WERI-Rb-1 (cell line): ENCODE measurements at regions not wholly inside any gene's neighbourhood (a gene's known extent, or its start where the extent isn't known, plus 50 kb on each side); places are given as distances from the start of the nearest gene placed in this dataset.

ENCODE experiments used
- DNase-seq: peaks from one replicate; pipeline ENCODE4 v3.0.0-alpha.2; 2020
- H3K27ac ChIP-seq: fragments of 250-450 bp; sonication (Bioruptor Pico); 2 replicates; pipeline ENCODE4 v1.5.1; 2020; ENCODE audit warnings: mild to moderate bottlenecking, moderate library complexity
- H3K27me3 ChIP-seq: fragments of 250-450 bp; sonication (Bioruptor Pico); 2 replicates; pipeline ENCODE4 v1.5.1; 2021; ENCODE audit warnings: mild to moderate bottlenecking, low read depth, moderate library complexity; ENCODE audit not compliant: insufficient read depth, severe bottlenecking
- H3K36me3 ChIP-seq: fragments of 250-450 bp; sonication (Bioruptor Pico); 2 replicates; pipeline ENCODE4 v1.5.1; 2020; ENCODE audit warnings: mild to moderate bottlenecking, moderate library complexity
- H3K4me3 ChIP-seq: 2 replicates; pipeline ENCODE4 v1.5.1; 2011; ENCODE audit warnings: low read depth, mild to moderate bottlenecking, control low read depth, low read length
- H3K9me3 ChIP-seq: fragments of 250-450 bp; sonication (Bioruptor Pico); 2 replicates; pipeline ENCODE4 v1.5.1; 2021; ENCODE audit warnings: mild to moderate bottlenecking, moderate library complexity; ENCODE audit not compliant: severe bottlenecking
- TF ChIP-seq, protein P1 (sequence below): IDR thresholded peaks from 2 replicates; pipeline ENCODE4 v1.5.1; 2011; ENCODE audit warnings: low read depth, mild to moderate bottlenecking, control low read depth, inconsistent platforms, low read length

DNA sequence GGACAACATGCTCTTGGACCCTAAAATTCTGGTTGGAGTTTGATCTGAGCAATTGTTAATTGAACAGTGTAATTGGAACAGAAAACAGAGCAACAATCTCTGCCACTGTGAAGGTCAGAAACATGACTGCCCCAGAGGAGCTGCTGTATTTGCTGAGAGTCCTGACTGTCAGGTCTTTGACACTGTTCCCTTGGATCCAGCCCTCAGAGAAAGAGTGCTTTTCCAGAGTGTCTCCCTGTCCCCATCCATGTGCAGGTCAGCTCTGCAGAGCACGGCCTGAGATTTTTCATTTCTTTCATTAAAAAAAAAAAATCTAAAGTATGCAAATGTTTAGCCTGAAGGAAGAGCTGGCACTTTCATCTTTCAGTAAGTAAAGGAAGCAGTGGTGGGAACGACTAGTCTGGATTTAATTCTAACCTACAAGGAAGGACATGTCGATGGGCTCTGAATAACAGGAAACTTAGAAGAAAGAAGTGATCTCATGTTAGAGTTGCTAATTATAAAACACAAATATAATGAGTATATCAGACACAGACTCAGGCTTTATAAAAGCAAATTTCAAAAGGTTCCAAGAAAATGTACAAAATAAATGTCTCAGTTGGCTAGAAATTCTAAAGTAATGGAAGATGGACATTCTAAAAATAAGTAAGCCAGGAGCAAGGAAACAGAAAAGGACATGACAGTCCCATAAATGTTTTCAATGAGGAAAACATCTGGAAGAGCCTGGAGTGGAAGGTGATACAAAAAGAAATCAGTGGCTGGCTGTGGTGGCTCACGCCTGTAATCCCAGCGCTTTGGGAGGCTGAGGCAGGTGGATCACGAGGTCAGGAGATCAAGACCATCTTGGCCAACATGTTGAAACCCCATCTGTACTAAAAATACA is 876.5 kb downstream of the EPHA4 start:
- Histone ChIP-seq H3K9me3 (no peaks in the 10 kb centered on the region), H3K27me3 (no peaks in the 10 kb centered on the region), H3K4me3 (no peak overlapping the region), H3K36me3 (no peaks in the 10 kb centered on the region), H3K27ac (no peak overlapping the region)
- TF ChIP-seq, protein P1, sequence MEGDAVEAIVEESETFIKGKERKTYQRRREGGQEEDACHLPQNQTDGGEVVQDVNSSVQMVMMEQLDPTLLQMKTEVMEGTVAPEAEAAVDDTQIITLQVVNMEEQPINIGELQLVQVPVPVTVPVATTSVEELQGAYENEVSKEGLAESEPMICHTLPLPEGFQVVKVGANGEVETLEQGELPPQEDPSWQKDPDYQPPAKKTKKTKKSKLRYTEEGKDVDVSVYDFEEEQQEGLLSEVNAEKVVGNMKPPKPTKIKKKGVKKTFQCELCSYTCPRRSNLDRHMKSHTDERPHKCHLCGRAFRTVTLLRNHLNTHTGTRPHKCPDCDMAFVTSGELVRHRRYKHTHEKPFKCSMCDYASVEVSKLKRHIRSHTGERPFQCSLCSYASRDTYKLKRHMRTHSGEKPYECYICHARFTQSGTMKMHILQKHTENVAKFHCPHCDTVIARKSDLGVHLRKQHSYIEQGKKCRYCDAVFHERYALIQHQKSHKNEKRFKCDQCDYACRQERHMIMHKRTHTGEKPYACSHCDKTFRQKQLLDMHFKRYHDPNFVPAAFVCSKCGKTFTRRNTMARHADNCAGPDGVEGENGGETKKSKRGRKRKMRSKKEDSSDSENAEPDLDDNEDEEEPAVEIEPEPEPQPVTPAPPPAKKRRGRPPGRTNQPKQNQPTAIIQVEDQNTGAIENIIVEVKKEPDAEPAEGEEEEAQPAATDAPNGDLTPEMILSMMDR, result no peak
- DNase-seq, result no peak

DNA sequence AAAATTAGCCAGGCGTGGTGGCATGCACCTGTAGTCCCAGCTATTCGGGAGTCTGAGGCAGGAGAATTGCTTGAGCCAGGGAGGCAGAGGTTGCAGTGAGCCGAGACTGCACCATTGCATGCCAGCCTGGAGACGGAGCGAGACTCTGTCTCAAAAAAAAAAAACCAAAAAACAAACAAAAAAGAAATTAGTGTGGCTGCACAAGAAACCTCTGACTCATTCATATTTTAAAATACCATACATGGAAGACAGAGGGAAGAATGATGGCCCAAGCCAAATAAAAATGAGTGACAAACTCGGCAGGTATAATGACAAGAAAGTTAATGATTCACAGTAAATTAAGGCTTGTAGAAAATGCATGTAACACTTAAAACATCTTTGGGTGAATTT is 875.8 kb downstream of the EPHA4 start:
- TF ChIP-seq, protein P1, result no peak
- Histone ChIP-seq H3K4me3 (no peak overlapping the region), H3K27me3 (no peaks in the 10 kb centered on the region), H3K36me3 (no peaks in the 10 kb centered on the region), H3K9me3 (no peaks in the 10 kb centered on the region), H3K27ac (no peak overlapping the region)
- DNase-seq, result no peak

DNA sequence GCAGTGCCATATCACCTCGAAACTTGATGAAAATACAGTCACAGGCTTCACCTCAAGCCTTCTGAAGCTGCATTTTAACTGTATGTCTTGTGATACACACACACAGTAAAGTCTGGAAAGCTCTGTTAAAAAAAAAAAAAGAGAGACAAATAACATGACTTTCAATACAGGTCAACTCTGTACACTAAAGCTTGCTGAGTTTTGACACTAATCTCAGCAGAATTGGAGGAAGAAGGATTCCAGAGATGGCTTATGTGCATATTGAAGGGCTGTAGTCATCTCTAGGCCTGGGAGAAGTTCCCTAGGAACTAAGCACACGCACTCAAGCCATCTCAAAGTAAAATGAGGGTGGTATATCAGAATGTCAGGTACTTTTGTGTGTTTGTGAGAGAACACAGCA is 875.1 kb downstream of the EPHA4 start:
- TF ChIP-seq, protein P1, result no peak
- DNase-seq, result no peak
- Histone ChIP-seq H3K9me3 (no peaks in the 10 kb centered on the region), H3K27me3 (no peaks in the 10 kb centered on the region), H3K27ac (no peak overlapping the region), H3K4me3 (no peak overlapping the region), H3K36me3 (no peaks in the 10 kb centered on the region)

DNA sequence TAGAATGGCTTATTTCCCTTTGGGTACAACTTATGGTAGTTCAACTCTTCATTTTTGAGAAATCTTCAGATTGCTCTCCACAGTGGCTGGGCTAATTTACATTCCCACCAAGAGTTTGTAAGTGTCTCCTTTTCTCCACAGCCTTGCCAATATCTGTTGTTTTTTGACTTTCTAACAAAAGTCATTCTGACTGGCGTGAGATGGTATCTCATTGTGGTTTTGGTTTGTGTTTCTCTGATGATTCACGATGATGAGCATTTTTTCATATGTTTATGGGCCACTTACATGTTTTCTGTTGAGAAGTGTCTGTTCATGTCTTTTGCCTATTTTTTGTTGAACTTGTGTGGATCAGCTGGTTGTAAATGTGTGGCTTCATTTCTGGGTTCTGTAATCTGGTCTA is 871.0 kb downstream of the EPHA4 start:
- no peaks in the 10 kb centered on the region for H3K9me3 ChIP-seq
- H3K27me3 ChIP-seq, result no peaks in the 10 kb centered on the region
- TF ChIP-seq, protein P1, result no peak
- no peaks in the 10 kb centered on the region for H3K36me3 ChIP-seq
- no peak overlapping the region for H3K27ac ChIP-seq
- H3K4me3 ChIP-seq, result no peak overlapping the region
- no peak for DNase-seq

DNA sequence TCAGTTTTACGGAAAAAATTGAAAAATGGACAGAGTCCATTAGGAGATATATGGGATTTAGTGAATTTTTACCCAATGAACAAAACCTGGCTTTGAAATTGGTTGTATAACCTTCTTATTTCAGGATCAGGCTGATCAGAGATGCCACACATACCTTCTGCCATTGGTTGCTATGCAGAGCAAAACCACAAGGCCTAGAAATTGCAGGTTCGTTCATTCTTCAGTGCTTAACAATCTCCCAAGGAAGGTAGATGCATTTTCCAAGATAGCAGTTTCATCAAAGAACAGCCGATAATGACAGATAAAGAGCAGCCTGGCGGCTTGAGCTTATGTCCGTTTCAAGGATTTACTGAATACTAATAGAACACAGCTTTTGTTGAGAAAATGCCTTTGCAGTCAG is 868.8 kb downstream of the EPHA4 start:
- TF ChIP-seq, protein P1, result no peak
- H3K27me3 ChIP-seq, result no peaks in the 10 kb centered on the region
- H3K9me3 ChIP-seq, result no peaks in the 10 kb centered on the region
- H3K4me3 ChIP-seq, result no peak overlapping the region
- no peak overlapping the region for H3K27ac ChIP-seq
- H3K36me3 ChIP-seq, result no peaks in the 10 kb centered on the region
- DNase-seq, result no peak

DNA sequence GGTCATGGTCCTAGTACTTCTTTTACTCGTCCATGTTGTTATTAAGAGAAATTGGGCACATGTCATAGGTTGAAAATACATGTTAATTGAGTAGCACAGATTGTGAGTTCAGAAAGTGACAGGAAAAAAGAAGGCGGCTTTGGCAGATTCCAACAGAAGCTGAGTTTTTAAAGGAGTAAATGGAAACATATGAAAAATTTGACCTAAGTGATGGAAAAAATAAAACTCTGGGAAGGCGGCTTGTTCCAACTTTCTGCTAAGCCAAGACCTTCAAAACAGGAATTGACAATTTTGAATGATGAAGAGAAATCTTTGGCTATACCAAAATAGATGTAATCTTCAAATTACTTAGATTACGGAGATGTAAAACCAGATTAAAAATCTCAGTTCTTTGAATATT is 868.0 kb downstream of the EPHA4 start:
- H3K27me3 ChIP-seq, result no peaks in the 10 kb centered on the region
- H3K36me3 ChIP-seq, result no peaks in the 10 kb centered on the region
- no peaks in the 10 kb centered on the region for H3K9me3 ChIP-seq
- no peak overlapping the region for H3K27ac ChIP-seq
- DNase-seq, result no peak
- TF ChIP-seq, protein P1, result no peak
- H3K4me3 ChIP-seq, result no peak overlapping the region
